OCI-LY3 (cell line): ENCODE measurements at regions not wholly inside any gene's neighbourhood (a gene's known extent, or its start where the extent isn't known, plus 50 kb on each side); places are given as distances from the start of the nearest gene placed in this dataset.

ENCODE experiments used
- H2AFZ ChIP-seq: fragments of 200-600, 300-600 bp; shearing (Covaris generic); 2 replicates; pipeline ENCODE4 v1.6.0; 2014; ENCODE audit warnings: antibody characterized with exemption, low read depth, low read length
- H3K27ac ChIP-seq: fragments of 200-600, 300-600 bp; sonication (generic); 2 replicates; pipeline ENCODE4 v1.5.1; 2014; ENCODE audit warnings: mild to moderate bottlenecking, low read length, moderate library complexity, mixed read lengths
- H3K27me3 ChIP-seq: fragments of 200-600, 300-600 bp; sonication (generic); 2 replicates; pipeline ENCODE4 v1.6.1; 2014; ENCODE audit warnings: low read depth, low read length, mixed read lengths
- H3K36me3 ChIP-seq: fragments of 200-600, 300-600 bp; sonication (generic); replicated peaks from 2 replicates; pipeline ENCODE3; 2014; ENCODE audit warnings: low read depth, low read length, mixed read lengths
- H3K4me1 ChIP-seq: fragments of 300-600, 200-600 bp; sonication (generic); 2 replicates; pipeline ENCODE4 v1.6.1; 2014; ENCODE audit warnings: low read length, mixed read lengths
- H3K4me2 ChIP-seq: fragments of 200-600, 300-600 bp; sonication (generic); 2 replicates; pipeline ENCODE4 v1.6.1; 2014; ENCODE audit warnings: low read length, mixed read lengths
- H3K4me3 ChIP-seq: fragments of 300-600, 200-600 bp; sonication (generic); 2 replicates; pipeline ENCODE4 v1.5.1; 2014; ENCODE audit warnings: antibody characterized with exemption, mild to moderate bottlenecking, low read length, moderate library complexity
- H3K79me2 ChIP-seq: fragments of 300-600, 200-600 bp; shearing (Covaris generic); 2 replicates; pipeline ENCODE4 v1.6.1; 2014; ENCODE audit warnings: mild to moderate bottlenecking, low read length, mixed read lengths
- H3K9ac ChIP-seq: fragments of 300-600, 200-600 bp; shearing (Covaris generic); 2 replicates; pipeline ENCODE4 v1.6.0; 2014; ENCODE audit warnings: mild to moderate bottlenecking, low read length, moderate library complexity
- H3K9me3 ChIP-seq: fragments of 200-600, 300-600 bp; shearing (Covaris generic); 2 replicates; pipeline ENCODE4 v1.6.1; 2014; ENCODE audit warnings: low read length, mixed read lengths; ENCODE audit not compliant: insufficient read depth
- H4K20me1 ChIP-seq: fragments of 200-600, 300-600 bp; sonication (generic); 2 replicates; pipeline ENCODE4 v1.6.1; 2016; ENCODE audit warnings: low read length, mixed read lengths; ENCODE audit not compliant: insufficient read depth
- CTCF ChIP-seq: fragments of 200-600, 300-600 bp; sonication (generic); IDR thresholded peaks from 2 replicates; pipeline ENCODE4 v1.5.1; 2014; ENCODE audit warnings: antibody characterized with exemption, low read length, low read depth
- EZH2phosphoT487 ChIP-seq: fragments of 200-600 bp; shearing (Covaris generic); IDR thresholded peaks from 2 replicates; pipeline ENCODE4 v1.6.1; 2018; ENCODE audit warnings: antibody characterized with exemption, mixed run types, low read depth

- no peaks in the 10 kb centered on the region for H4K20me1 ChIP-seq
- TF ChIP-seq CTCF = no peak
- no peak for TF ChIP-seq EZH2phosphoT487
- no peaks in the 10 kb centered on the region for H3K9me3 ChIP-seq
- H2AFZ ChIP-seq = no peak overlapping the region
- H3K9ac ChIP-seq = no peak overlapping the region
- no peak overlapping the region for H3K4me2 ChIP-seq
- H3K36me3 ChIP-seq = no peaks in the 10 kb centered on the region
- no peaks in the 10 kb centered on the region for H3K79me2 ChIP-seq
- H3K4me1 ChIP-seq = no peaks in the 10 kb centered on the region
- H3K27ac ChIP-seq = no peak overlapping the region
- no peak overlapping the region for H3K4me3 ChIP-seq
- no peaks in the 10 kb centered on the region for H3K27me3 ChIP-seq
Measured at GRCh38 chr5:67702008-67702407, 505.4 kb upstream of the CD180 start.

- no peaks in the 10 kb centered on the region for H3K4me1 ChIP-seq
- no peaks in the 10 kb centered on the region for H3K36me3 ChIP-seq
- no peak overlapping the region for H3K27ac ChIP-seq
- H3K4me2 ChIP-seq = no peak overlapping the region
- H2AFZ ChIP-seq = no peak overlapping the region
- H3K9ac ChIP-seq = no peak overlapping the region
- no peaks in the 10 kb centered on the region for H3K9me3 ChIP-seq
- H3K4me3 ChIP-seq = no peak overlapping the region
- TF ChIP-seq CTCF (no peak), EZH2phosphoT487 (no peak)
- H3K27me3 ChIP-seq = no peaks in the 10 kb centered on the region
- no peaks in the 10 kb centered on the region for H4K20me1 ChIP-seq
- no peaks in the 10 kb centered on the region for H3K79me2 ChIP-seq
Measured at GRCh38 chr5:67699560-67699959, 503.0 kb upstream of the CD180 start.

GRCh38 chr5:67696446-67696845, 499.8 kb upstream of the CD180 start:
- no peak overlapping the region for H3K4me2 ChIP-seq
- H3K27ac ChIP-seq = no peak overlapping the region
- H3K9ac ChIP-seq = no peak overlapping the region
- H3K27me3 ChIP-seq = no peaks in the 10 kb centered on the region
- H3K79me2 ChIP-seq = no peaks in the 10 kb centered on the region
- no peaks in the 10 kb centered on the region for H4K20me1 ChIP-seq
- TF ChIP-seq EZH2phosphoT487 = no peak
- TF ChIP-seq CTCF = no peak
- H3K36me3 ChIP-seq = no peaks in the 10 kb centered on the region
- H3K4me1 ChIP-seq = no peaks in the 10 kb centered on the region
- no peak overlapping the region for H3K4me3 ChIP-seq
- H3K9me3 ChIP-seq = no peaks in the 10 kb centered on the region
- H2AFZ ChIP-seq = no peak overlapping the region

GRCh38 chr5:67695369-67695768, 498.8 kb upstream of the CD180 start:
- Histone ChIP-seq H3K4me2 (no peak overlapping the region), H3K4me1 (no peaks in the 10 kb centered on the region), H3K9me3 (no peaks in the 10 kb centered on the region), H3K9ac (no peak overlapping the region), H3K36me3 (no peaks in the 10 kb centered on the region), H3K79me2 (no peaks in the 10 kb centered on the region), H4K20me1 (no peaks in the 10 kb centered on the region), H3K4me3 (no peak overlapping the region), H3K27me3 (no peaks in the 10 kb centered on the region), H3K27ac (no peak overlapping the region), H2AFZ (no peak overlapping the region)
- TF ChIP-seq EZH2phosphoT487 (no peak), CTCF (no peak)
